Endothelial cell of umbilical vein (primary cell): ENCODE measurements at regions not wholly inside any gene's neighbourhood (a gene's known extent, or its start where the extent isn't known, plus 50 kb on each side); places are given as distances from the start of the nearest gene placed in this dataset.

Source experiments
- BruUV-seq: library from RNA; stranded (reverse); fragments of 400-500 nt; replicated peaks from 2 replicates; lab custom pipeline; 2021; lab: Mats Ljungman, UMichigan
- CTCF ChIA-PET: fragments of 300-600, 350-600 bp; sonication (Branson Sonifier 250); formaldehyde crosslinking; loops from one replicate; lab custom pipeline; 2021; ENCODE audit warnings: antibody characterized with exemption, inconsistent platforms; lab: Charles Lee
- POLR2A ChIA-PET: fragments of 300-600, 350-600 bp; sonication (Branson Sonifier 250); formaldehyde crosslinking; loops from one replicate; lab custom pipeline; 2021; ENCODE audit warnings: antibody characterized with exemption, inconsistent platforms; lab: Charles Lee
- DNase-seq: peaks from one replicate; pipeline ENCODE4 v3.0.0-alpha.2; 2011; ENCODE audit warnings: low read depth, low spot score
- FAIRE-seq: peaks from 2 replicates; lab custom pipeline; 2011; peaks lifted over from hg19 to GRCh38; lab: Jason Lieb, UNC
- H2AFZ ChIP-seq: 2 replicates; pipeline ENCODE4 v1.6.0; 2012; ENCODE audit warnings: low read depth, low read length, control low read depth, inconsistent platforms
- H3K27ac ChIP-seq: 2 replicates; pipeline ENCODE4 v1.5.1; 2011; ENCODE audit warnings: low read depth, mild to moderate bottlenecking, control low read depth, low read length, moderate library complexity; ENCODE audit not compliant: insufficient read depth
- H3K27me3 ChIP-seq, 2 experiments: 2 replicates each; pipeline versions ENCODE4 v1.6.0 to v1.6.1; 2011; ENCODE audit warnings: low read length in 2 of 2, mixed read lengths in 1 of 2; ENCODE audit not compliant: control insufficient read depth in 2 of 2, insufficient read depth in 2 of 2
- H3K36me3 ChIP-seq, 2 experiments: 2 replicates in 1 of 2; 3 replicates in 1 of 2; pipeline ENCODE4 v1.5.1; 2011; ENCODE audit warnings: low read length in 2 of 2, mild to moderate bottlenecking in 1 of 2, moderate library complexity in 1 of 2; ENCODE audit not compliant: control insufficient read depth in 2 of 2, insufficient read depth in 2 of 2; ENCODE audit errors: extremely low read depth in 1 of 2
- H3K4me1 ChIP-seq: 3 replicates; pipeline ENCODE4 v1.5.1; 2011; ENCODE audit warnings: mild to moderate bottlenecking, low read length; ENCODE audit not compliant: control insufficient read depth, insufficient read depth; ENCODE audit errors: extremely low read depth
- H3K4me2 ChIP-seq: 2 replicates; pipeline ENCODE4 v1.6.1; 2011; ENCODE audit warnings: low read length, control low read depth, mixed read lengths; ENCODE audit not compliant: insufficient read depth
- H3K4me3 ChIP-seq, 3 experiments: fragments of 200-600 bp in 1 of 3; sonication (generic), shearing (Covaris generic) in 1 of 3; replicated peaks in 1 of 3; 2 replicates each; pipeline ENCODE4 v1.5.1; 2011 to 2016; ENCODE audit warnings: control low read depth in 3 of 3, low read length in 3 of 3, mild to moderate bottlenecking in 2 of 3, inconsistent platforms in 1 of 3, low read depth in 1 of 3, moderate library complexity in 1 of 3; ENCODE audit not compliant: insufficient read depth in 1 of 3
- H3K79me2 ChIP-seq: 2 replicates; pipeline ENCODE4 v1.6.0; 2012; ENCODE audit warnings: low read length, inconsistent platforms; ENCODE audit not compliant: control insufficient read depth, insufficient read depth
- H3K9ac ChIP-seq: replicated peaks from 2 replicates; pipeline ENCODE3; 2011; ENCODE audit warnings: low read length, control low read depth; ENCODE audit not compliant: insufficient read depth; ENCODE audit errors: extremely low read depth
- H3K9me1 ChIP-seq: replicated peaks from 3 replicates; pipeline ENCODE4 v1.6.0; 2011; ENCODE audit warnings: mild to moderate bottlenecking, low read length; ENCODE audit not compliant: control insufficient read depth, insufficient read depth; ENCODE audit errors: extremely low read depth
- H3K9me3 ChIP-seq: replicated peaks from 2 replicates; pipeline ENCODE4 v1.5.1; 2012; ENCODE audit warnings: low read length, inconsistent platforms; ENCODE audit not compliant: control insufficient read depth, insufficient read depth
- H4K20me1 ChIP-seq: replicated peaks from 2 replicates; pipeline ENCODE3; 2011; ENCODE audit warnings: mild to moderate bottlenecking, low read length; ENCODE audit not compliant: control insufficient read depth, insufficient read depth; ENCODE audit errors: extremely low read depth
- CTCF ChIP-seq, 2 donors: IDR thresholded peaks; 1 replicate in 1 of 2; 2 replicates in 1 of 2; pipeline ENCODE4 v1.5.1; 2011; ENCODE audit warnings: low read length in 2 of 2, mild to moderate bottlenecking in 2 of 2, moderate library complexity in 2 of 2, control low read depth in 1 of 2, inconsistent platforms in 1 of 2, low read depth in 1 of 2; ENCODE audit not compliant: insufficient read depth in 1 of 2; ENCODE audit errors: extremely low read depth in 1 of 2
- EZH2 ChIP-seq: IDR thresholded peaks from 2 replicates; pipeline ENCODE4 v1.6.1; 2012; ENCODE audit warnings: borderline replicate concordance, low read depth, mild to moderate bottlenecking, moderate library complexity, low read length, inconsistent platforms; ENCODE audit not compliant: severe bottlenecking
- FOS ChIP-seq: IDR thresholded peaks from 2 replicates; pipeline ENCODE4 v1.6.1; 2011; ENCODE audit warnings: mild to moderate bottlenecking, low read length, moderate library complexity, borderline replicate concordance; ENCODE audit not compliant: insufficient read depth
- GATA2 ChIP-seq: IDR thresholded peaks from 2 replicates; pipeline ENCODE4 v1.7.0; 2011; ENCODE audit warnings: low read depth, mild to moderate bottlenecking, moderate library complexity, mixed read lengths, low read length; ENCODE audit not compliant: insufficient read length, insufficient read depth
- JUN ChIP-seq: IDR thresholded peaks from 2 replicates; pipeline ENCODE4 v1.6.1; 2011; ENCODE audit warnings: borderline replicate concordance, low read depth; ENCODE audit not compliant: insufficient read length, insufficient read depth
- MAX ChIP-seq: IDR thresholded peaks from 2 replicates; pipeline ENCODE4 v1.6.1; 2011; ENCODE audit not compliant: insufficient read depth, insufficient read length
- MYC ChIP-seq: IDR thresholded peaks from one replicate; pipeline ENCODE4 v1.6.1; 2011; ENCODE audit warnings: mild to moderate bottlenecking, low read depth, low read length
- POLR2A ChIP-seq: IDR thresholded peaks from 2 replicates; pipeline ENCODE4 v1.6.1; 2012; ENCODE audit warnings: low read depth, mild to moderate bottlenecking, control low read depth, low read length
- POLR2AphosphoS5 ChIP-seq: IDR thresholded peaks from 2 replicates; pipeline ENCODE4 v1.6.1; 2012; ENCODE audit warnings: low read depth, mild to moderate bottlenecking, control low read depth, low read length, moderate library complexity; ENCODE audit not compliant: insufficient read depth
- dilution Hi-C: fragments of 300-500 bp; cut with MboI; formaldehyde crosslinking; loops from one replicate; pipeline ENCODE4 v1.15.0; 2019; ENCODE audit warnings: low sequenced_read_pairs; ENCODE audit not compliant: extremely low pct_ligation_motif_present
- intact Hi-C: fragments of 100-400 bp; cut with micrococcal nuclease; formaldehyde crosslinking; loops from one replicate; pipeline ENCODE4 v1.10.0; 2022

- dilution Hi-C loops: no loop called here
Observed at GRCh38 chr6:55941702-55942101, 66.3 kb upstream of the BMP5 start.

More at GRCh38 chr6:55941702-55942101, 66.3 kb upstream of the BMP5 start:
- ChIA-PET CTCF (interaction anchor here (0.6 to 2.4 kb wide), 25 partner anchors 9 to 666 kb away, joined by 3 to 68 read pairs (median 3); no protein-coding TSS in a partner anchor), POLR2A (no interaction called here)
- TF ChIP-seq FOS: no peak
- TF ChIP-seq POLR2A: no peak
- TF ChIP-seq MYC: no peak
- no peak for TF ChIP-seq GATA2
- no peak for TF ChIP-seq CTCF (IDR thresholded peaks at IDR 0.05; ENCODE audit: extremely low read depth in 1 of 2, insufficient read depth in 1 of 2, low read depth in 1 of 2, low read length in 2 of 2)
- no peak for TF ChIP-seq JUN
- no peak for TF ChIP-seq MAX
- no peak for TF ChIP-seq EZH2
- no peak for TF ChIP-seq POLR2AphosphoS5
- H3K9me3 ChIP-seq: no peaks in the 10 kb centered on the region
- no peak overlapping the region for H3K27ac ChIP-seq
- no peaks in the 10 kb centered on the region for H3K27me3 ChIP-seq
- H4K20me1 ChIP-seq: no peaks in the 10 kb centered on the region
- DNase-seq (peak; percentile 11), FAIRE-seq (no peak)
- no peaks in the 10 kb centered on the region for H3K79me2 ChIP-seq
- no peak overlapping the region for H2AFZ ChIP-seq
- H3K4me1 ChIP-seq: no peaks in the 10 kb centered on the region
- BruUV-seq: no TSS peak
- H3K4me2 ChIP-seq: no peak overlapping the region
- intact Hi-C loops: no loop called here
- H3K9me1 ChIP-seq: no peaks in the 10 kb centered on the region
- no peak overlapping the region for H3K9ac ChIP-seq
- no peaks in the 10 kb centered on the region for H3K36me3 ChIP-seq
- H3K4me3 ChIP-seq: no peak overlapping the region
